CD4-positive, alpha-beta T cell (primary cell): ENCODE measurements at regions not wholly inside any gene's neighbourhood (a gene's known extent, or its start where the extent isn't known, plus 50 kb on each side); places are given as distances from the start of the nearest gene placed in this dataset.

Experiments used
- ATAC-seq: fragments of 200-7000 bp; cut with Tn5 transposase; one replicate; pipeline ENCODE4 v1.10.0; 2022; ENCODE audit warnings: mild to moderate bottlenecking; ENCODE audit not compliant: poor library complexity
- CTCF ChIA-PET: fragments of 350-600 bp; sonication (Branson Sonifier 250); formaldehyde crosslinking; loops from one replicate; lab custom pipeline; 2021; ENCODE audit warnings: antibody characterized with exemption, inconsistent platforms; lab: Charles Lee
- POLR2A ChIA-PET: fragments of 350-600 bp; sonication (Branson Sonifier 250); formaldehyde crosslinking; loops from one replicate; lab custom pipeline; 2021; ENCODE audit warnings: antibody characterized with exemption, inconsistent platforms; lab: Charles Lee
- DNase-seq, 14 experiments: peaks; one replicate each; pipeline ENCODE4 v3.0.0-alpha.2; 2013 to 2020; ENCODE audit warnings: mixed read lengths in 2 of 14
- H3K27ac ChIP-seq, 2 donors: one replicate each; pipeline versions ENCODE4 v1.5.1 to v1.7.0; 2013; ENCODE audit warnings: low read length in 2 of 2, low read depth in 1 of 2, mild to moderate bottlenecking in 1 of 2
- H3K27me3 ChIP-seq, 2 experiments: 1 replicate in 1 of 2; 2 replicates in 1 of 2; pipeline versions ENCODE4 v1.6.1 to v1.7.0; 2013; ENCODE audit warnings: low read length in 2 of 2, control low read depth in 1 of 2, mild to moderate bottlenecking in 1 of 2, moderate library complexity in 1 of 2; ENCODE audit not compliant: insufficient read depth in 2 of 2, control insufficient read depth in 1 of 2
- H3K36me3 ChIP-seq: one replicate; pipeline ENCODE4 v1.6.1; 2013; ENCODE audit warnings: low read length, control low read depth; ENCODE audit not compliant: insufficient read depth
- H3K4me1 ChIP-seq: one replicate; pipeline ENCODE4 v1.6.1; 2013; ENCODE audit warnings: low read length, control low read depth; ENCODE audit not compliant: insufficient read depth
- H3K4me3 ChIP-seq: one replicate; pipeline ENCODE4 v1.5.1; 2013; ENCODE audit warnings: mild to moderate bottlenecking, low read length, moderate library complexity
- H3K9me3 ChIP-seq, 2 experiments: 1 replicate in 1 of 2; 2 replicates in 1 of 2; pipeline versions ENCODE4 v1.6.1 to v1.7.0; 2013; ENCODE audit warnings: low read length in 2 of 2, mild to moderate bottlenecking in 2 of 2, control low read depth in 1 of 2, moderate library complexity in 1 of 2; ENCODE audit not compliant: control insufficient read depth in 1 of 2, insufficient read depth in 1 of 2
- H3K27ac Mint-ChIP-seq: one replicate; pipeline ENCODE4 v1.8.0; 2020; ENCODE audit warnings: mixed read lengths
- H3K27me3 Mint-ChIP-seq: one replicate; pipeline ENCODE4 v1.8.0; 2021; ENCODE audit warnings: mixed read lengths
- H3K36me3 Mint-ChIP-seq: one replicate; pipeline ENCODE4 v1.8.0; 2021; ENCODE audit warnings: low read depth, mixed read lengths
- H3K4me1 Mint-ChIP-seq: one replicate; pipeline ENCODE4 v1.8.0; 2021; ENCODE audit warnings: low read depth, mixed read lengths
- H3K4me3 Mint-ChIP-seq: one replicate; pipeline ENCODE4 v1.8.0; 2020; ENCODE audit warnings: mild to moderate bottlenecking, mixed read lengths
- H3K9me3 Mint-ChIP-seq: one replicate; pipeline ENCODE4 v1.8.0; 2020; ENCODE audit warnings: mixed read lengths
- CTCF ChIP-seq: fragments of 200-600 bp; IDR thresholded peaks from one replicate; pipeline ENCODE4 v1.8.0; 2022; ENCODE audit warnings: antibody characterized with exemption, mild to moderate bottlenecking
- intact Hi-C, 2 experiments: fragments of 100-400 bp; cut with DNase I in 1 of 2; cut with micrococcal nuclease in 1 of 2; formaldehyde crosslinking; loops; one replicate each; pipeline versions ENCODE4 v1.15.1 to v1.9.0; 2023 to 2025; cut with DNase I, micrococcal nuclease

DNA sequence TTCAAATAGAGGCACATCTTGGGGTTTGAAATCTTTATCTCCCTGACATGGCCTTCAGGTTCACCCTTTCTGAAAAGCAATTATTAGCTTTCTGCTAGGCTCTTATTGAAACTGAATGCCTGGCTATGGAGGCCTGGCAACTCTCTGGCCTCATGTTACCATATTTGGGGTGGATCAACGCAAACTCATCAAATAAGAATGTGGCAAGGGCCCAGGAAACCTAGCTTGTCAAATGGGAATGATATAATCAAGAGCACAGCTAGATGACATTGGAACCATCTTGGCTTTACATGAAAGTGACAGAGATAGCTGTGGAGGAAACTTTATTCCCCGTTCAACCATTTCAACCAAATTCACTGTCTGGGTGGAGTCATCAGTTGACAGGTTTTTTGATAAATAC lies 202.8 kb upstream of the SMIM30 start:
- Histone ChIP-seq H3K27ac (no peak overlapping the region), H3K36me3 (no peaks in the 10 kb centered on the region), H3K9me3 (no peaks in the 10 kb centered on the region), H3K4me3 (no peak overlapping the region), H3K4me1 (no peaks in the 10 kb centered on the region), H3K27me3 (no peaks in the 10 kb centered on the region)
- ChIA-PET POLR2A (no interaction called here), CTCF (no interaction called here)
- ATAC-seq = no peak
- Mint-ChIP-seq H3K4me3 (no peak overlapping the region), H3K27ac (no peak overlapping the region), H3K4me1 (no peaks in the 10 kb centered on the region), H3K9me3 (no peaks in the 10 kb centered on the region), H3K27me3 (no peaks in the 10 kb centered on the region), H3K36me3 (no peaks in the 10 kb centered on the region)
- TF ChIP-seq CTCF = no peak
- intact Hi-C loops = no loop called here
- DNase-seq = no peak

DNA sequence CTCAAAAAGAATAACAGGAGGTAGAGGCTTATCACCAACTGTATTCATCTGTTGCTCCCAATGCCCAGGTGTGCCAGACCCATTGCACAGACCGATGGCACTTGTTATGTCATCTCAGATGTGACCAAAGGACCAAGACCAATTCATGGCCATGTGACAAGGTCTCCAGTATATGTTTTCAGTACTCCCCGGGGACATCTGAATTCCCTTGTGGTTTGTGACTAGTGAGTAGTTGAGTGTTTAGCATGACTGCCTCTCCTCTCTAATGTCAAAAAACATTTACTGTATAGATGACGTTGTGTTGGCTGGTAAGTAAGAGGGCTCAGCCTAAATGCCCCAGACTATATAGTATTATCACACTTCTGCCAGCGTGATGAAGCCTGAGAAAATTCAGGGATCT lies 202.1 kb upstream of the SMIM30 start:
- Histone ChIP-seq H3K27me3 (no peaks in the 10 kb centered on the region), H3K4me1 (no peaks in the 10 kb centered on the region)
- ATAC-seq = no peak

DNA sequence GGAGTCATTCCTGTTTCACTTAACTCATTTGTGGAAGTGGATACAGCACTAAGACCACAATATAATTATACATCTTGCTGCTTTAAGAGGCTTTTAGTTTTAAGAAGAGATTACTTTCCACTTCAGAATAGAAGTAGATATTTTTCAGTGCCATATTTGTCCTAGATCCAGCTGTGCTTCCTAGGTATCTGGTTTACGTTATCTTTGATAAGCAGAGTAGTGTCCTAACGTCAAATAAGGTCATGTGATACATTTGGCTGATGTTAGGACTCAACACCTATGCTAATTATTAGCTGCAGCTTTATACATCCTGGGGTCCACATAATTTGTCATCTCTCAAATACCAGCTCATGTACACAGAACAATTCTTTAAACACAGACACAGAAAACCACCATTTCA lies 196.2 kb upstream of the SMIM30 start:
- H3K36me3 Mint-ChIP-seq = no peaks in the 10 kb centered on the region
- ChIA-PET POLR2A (no interaction called here), CTCF (no interaction called here)
- Histone ChIP-seq H3K36me3 (no peaks in the 10 kb centered on the region), H3K27me3 (no peaks in the 10 kb centered on the region), H3K4me1 (no peaks in the 10 kb centered on the region), H3K27ac (no peak overlapping the region), H3K9me3 (no peaks in the 10 kb centered on the region), H3K4me3 (no peak overlapping the region)
- no peak for ATAC-seq
- DNase-seq = no peak
- H3K4me3 Mint-ChIP-seq = no peak overlapping the region
- H3K27me3 Mint-ChIP-seq = no peaks in the 10 kb centered on the region
- intact Hi-C loops = no loop called here
- no peaks in the 10 kb centered on the region for H3K4me1 Mint-ChIP-seq
- H3K9me3 Mint-ChIP-seq = no peaks in the 10 kb centered on the region
- no peak overlapping the region for H3K27ac Mint-ChIP-seq
- TF ChIP-seq CTCF = no peak

More for the DNA sequence above, 202.1 kb upstream of the SMIM30 start:
- Mint-ChIP-seq H3K36me3 (no peaks in the 10 kb centered on the region), H3K4me3 (no peak overlapping the region), H3K9me3 (no peaks in the 10 kb centered on the region), H3K4me1 (no peaks in the 10 kb centered on the region), H3K27ac (no peak overlapping the region), H3K27me3 (no peaks in the 10 kb centered on the region)
- POLR2A ChIA-PET = no interaction called here
- no peak for TF ChIP-seq CTCF
- DNase-seq = no peak
- intact Hi-C loops = no loop called here
- Histone ChIP-seq H3K4me3 (no peak overlapping the region), H3K36me3 (no peaks in the 10 kb centered on the region), H3K9me3 (no peaks in the 10 kb centered on the region), H3K27ac (no peak overlapping the region)
- CTCF ChIA-PET = no interaction called here
